AG10803 (cell line): ENCODE measurements at regions not wholly inside any gene's neighbourhood (a gene's known extent, or its start where the extent isn't known, plus 50 kb on each side); places are given as distances from the start of the nearest gene placed in this dataset.

ENCODE experiments used
- DNase-seq: peaks from one replicate; pipeline ENCODE4 v3.0.0; 2010; ENCODE audit warnings: low read depth
- H3K4me3 ChIP-seq: 2 replicates; pipeline ENCODE4 v1.5.1; 2011; ENCODE audit warnings: mild to moderate bottlenecking, low read length, control low read depth
- CTCF ChIP-seq: conservative IDR thresholded peaks from 2 replicates; pipeline ENCODE4 v1.5.1; 2011; ENCODE audit warnings: mild to moderate bottlenecking, low read length, control low read depth, inconsistent platforms

DNA sequence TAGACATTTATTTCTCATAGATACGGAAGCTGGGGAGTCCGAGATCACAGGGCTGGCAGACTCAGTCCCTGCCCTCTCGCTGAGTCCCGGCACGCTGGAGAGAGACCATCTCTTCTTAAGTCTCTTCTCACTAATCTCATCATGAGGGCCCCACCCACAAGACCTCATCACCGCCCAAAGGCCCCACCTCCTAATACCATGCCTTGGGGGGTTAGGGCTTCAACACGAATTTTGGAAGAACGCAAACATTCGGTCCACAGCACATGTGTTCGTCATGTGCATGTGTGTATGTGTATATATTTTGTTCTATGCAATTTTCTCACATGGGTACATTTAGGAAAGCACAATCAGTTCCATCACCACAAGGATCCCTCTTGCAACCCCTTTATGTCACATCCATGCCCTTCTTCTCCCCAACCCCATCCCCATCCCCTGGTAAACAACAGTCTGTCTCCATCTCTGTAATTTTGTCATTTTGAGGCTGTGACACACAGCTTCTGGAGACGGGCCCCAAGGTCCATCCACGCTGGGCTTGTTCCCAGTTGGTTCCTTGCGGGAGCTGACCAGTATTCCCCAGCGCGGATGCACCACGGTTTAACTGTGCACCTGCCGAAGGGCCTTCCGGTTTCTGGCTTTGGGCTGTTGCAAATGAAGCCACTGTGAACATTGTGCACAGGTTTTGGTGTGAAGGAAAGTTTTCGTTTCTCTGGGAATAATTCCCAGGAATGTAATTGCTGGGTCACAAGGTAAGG is 317.5 kb upstream of the DIO3 start:
- no peak overlapping the region for H3K4me3 ChIP-seq
- TF ChIP-seq CTCF = no peak
- DNase-seq = no peak

DNA sequence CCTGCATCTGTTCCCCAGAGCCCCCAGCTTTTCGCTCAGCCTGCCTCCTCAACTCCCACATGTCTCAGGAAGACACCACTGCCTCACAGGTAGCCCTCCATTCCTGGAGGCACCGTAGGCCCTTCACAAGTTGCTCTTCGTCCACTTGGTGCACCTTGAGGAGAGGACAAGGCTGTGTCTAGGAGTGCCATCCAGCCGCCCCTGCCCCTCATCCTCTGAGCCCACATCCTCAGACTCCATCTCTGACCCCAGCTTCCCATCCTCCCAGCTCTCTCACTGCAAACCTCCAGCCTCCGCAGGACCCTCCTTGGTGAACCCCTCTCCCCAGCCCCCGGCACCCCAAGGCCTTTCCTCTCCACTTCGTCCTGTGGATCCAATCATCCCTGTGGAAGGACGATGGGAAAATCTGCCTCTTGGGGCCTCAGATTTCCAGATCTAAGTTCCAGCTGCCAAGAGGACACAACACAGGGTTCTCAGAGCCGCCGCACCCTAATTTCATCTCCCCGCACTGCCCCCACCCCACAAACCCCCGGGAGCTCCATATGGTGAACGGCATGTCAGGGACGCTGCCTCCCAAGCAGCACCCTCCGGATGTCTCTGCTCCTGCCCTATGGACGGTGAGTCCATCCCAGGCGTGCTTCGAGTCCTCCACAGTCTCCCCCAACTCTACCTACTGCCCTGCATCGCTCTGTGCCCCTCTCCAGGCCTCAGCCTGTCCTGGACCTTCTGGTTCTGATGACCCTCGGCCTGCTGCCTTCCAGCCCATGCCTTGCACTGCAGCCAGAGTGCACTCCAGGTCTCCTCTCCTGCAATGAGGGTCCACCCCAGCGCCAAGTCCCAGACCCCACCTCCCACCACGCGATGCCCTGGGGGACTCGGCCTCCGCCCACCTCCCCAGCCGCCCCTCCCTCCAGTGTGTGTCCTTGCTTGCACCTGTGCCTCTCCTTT is 314.1 kb upstream of the DIO3 start:
- no peak for DNase-seq
- no peak overlapping the region for H3K4me3 ChIP-seq
- TF ChIP-seq CTCF = no peak

DNA sequence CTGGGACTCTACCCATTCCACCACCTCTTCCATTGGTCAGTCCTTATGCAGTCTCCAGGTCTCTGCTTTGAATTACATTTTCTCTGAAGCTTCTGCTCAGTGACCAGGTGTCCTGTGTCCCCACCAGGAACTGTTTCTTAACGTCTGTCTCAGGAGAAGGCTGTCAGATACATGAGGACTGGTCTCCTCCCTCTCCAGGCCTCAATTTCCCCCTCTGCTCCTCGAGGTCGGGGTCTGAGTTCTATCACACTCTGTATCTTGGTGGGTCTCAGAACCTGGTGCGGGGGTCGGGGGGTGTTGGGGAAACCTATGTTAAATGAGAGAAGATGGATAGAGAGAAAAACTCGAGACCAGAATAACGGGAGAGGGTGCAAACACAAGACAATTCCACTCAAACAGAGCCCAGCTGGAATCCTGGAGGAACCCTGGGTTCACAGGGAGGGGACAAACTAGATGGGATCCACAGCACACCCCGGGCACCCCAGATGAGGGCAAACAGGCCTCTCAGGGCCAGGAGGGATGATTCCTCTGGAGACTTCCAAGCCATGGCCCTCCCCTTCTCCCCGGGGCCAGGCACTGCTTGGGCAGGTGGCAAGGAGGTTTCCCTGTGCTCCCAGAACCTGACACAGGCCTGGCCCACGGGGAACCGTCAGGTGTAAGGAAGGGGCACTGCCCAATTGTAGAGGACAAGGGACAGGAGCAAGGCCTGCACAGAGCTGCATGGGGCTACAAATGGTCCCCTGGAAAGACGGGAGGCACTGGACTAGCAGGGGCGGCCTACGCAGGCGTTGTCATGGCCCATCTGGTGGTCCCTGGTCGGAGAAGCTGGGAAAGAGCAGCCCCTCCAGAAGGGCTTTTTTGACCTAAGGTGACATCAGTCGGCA is 313.2 kb upstream of the DIO3 start:
- H3K4me3 ChIP-seq = no peak overlapping the region
- no peak for TF ChIP-seq CTCF
- no peak for DNase-seq

- no peak overlapping the region for H3K4me3 ChIP-seq
- TF ChIP-seq CTCF = no peak
These were observed 312.2 kb upstream of the DIO3 start for GRCh38 chr14:101248840-101249675.

DNA sequence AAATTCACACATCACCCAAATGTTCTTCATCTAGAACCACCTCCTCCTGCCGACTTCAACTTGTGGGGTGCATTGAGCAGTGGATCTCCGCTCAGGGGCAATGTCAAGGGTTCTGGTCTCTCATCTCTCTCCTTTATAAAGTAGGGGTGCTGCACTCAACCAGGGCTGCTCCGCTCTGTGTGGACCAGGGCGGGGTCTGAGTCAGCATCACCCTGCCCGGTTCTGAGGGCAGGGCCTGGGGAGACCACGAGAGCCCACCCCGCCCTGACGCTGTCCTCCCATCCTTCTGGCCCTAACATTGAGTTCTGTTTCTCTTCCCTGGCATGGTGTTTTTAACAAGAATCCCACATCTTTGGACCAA is 311.6 kb upstream of the DIO3 start:
- TF ChIP-seq CTCF = no peak
- no peak overlapping the region for H3K4me3 ChIP-seq
- no peak for DNase-seq

More at GRCh38 chr14:101248840-101249675, 312.2 kb upstream of the DIO3 start:
- DNase-seq = no peak

DNA sequence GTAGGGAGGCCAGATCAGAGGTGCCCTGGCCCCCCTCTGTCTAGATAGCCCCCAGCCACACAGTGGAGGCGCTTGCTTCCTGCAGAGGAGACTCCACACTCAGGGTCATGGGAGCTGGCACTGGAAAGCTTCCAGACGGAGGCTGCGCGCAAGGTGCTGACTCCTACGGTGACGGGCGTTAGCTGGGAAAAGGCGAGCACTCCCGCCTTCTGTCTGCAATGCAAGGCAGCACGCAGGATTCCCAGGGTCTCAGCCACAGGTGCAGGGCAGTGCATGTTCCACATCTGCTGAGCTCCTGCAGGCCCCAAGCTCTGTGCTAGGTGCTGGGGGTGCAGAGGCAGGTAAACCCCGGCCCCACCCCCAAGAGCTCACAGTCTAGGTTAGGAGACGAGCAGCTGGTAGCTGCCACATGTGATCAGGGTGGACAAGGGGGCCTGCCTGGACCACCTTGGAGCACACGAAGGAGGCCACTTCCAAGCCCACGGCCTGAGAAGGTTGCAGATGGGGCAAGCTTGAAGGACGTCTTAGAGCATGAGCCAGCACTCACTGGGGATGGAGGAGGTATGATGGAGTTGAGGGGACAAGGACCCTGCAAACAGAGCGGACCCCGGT is 310.9 kb upstream of the DIO3 start:
- TF ChIP-seq CTCF = no peak
- no peak overlapping the region for H3K4me3 ChIP-seq
- no peak for DNase-seq
